A673 (cell line): ENCODE measurements at regions not wholly inside any gene's neighbourhood (a gene's known extent, or its start where the extent isn't known, plus 50 kb on each side); places are given as distances from the start of the nearest gene placed in this dataset.

Experiments
- CTCF ChIP-seq: fragments of 300-800, 200-600 bp; sonication (generic); conservative IDR thresholded peaks from 2 replicates; pipeline ENCODE4 v1.5.1; 2017; ENCODE audit warnings: low read depth, mild to moderate bottlenecking, antibody characterized with exemption, low read length, moderate library complexity, mixed read lengths
- EZH2 ChIP-seq: fragments of 200-600 bp; sonication (generic); IDR thresholded peaks from 2 replicates; pipeline ENCODE4 v1.6.1; 2017; ENCODE audit warnings: borderline replicate concordance, low read depth, mild to moderate bottlenecking, mixed read lengths, antibody characterized with exemption, low read length; ENCODE audit not compliant: poor library complexity, severe bottlenecking

DNA sequence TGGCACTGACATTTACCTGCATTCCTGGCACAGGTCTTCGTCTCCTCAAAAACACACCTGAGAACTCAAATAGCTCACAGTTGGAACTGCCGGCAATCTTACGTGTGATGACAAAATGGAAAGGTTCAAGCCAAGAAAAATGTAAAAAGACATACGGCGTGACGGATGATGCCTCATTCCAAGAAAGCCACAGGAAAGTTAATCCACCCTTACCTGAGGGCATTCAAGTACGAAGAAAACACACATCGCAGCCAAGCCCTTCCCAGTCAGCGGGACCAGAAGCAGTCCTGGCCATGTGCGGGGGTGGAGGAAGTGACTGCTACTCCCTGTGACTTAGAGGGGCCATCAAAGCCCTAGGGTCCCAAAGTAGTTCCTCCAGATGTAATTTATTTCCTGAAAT is 986.3 kb upstream of the CELF4 start:
- TF ChIP-seq CTCF (no peak), EZH2 (no peak)
